Esophagus squamous epithelium (tissue), 4 donors: ENCODE measurements at regions not wholly inside any gene's neighbourhood (a gene's known extent, or its start where the extent isn't known, plus 50 kb on each side); places are given as distances from the start of the nearest gene placed in this dataset.

ENCODE experiments used
- CTCF ChIP-seq, 6 experiments: fragments of 450-650 bp in 4 of 6; fragments of 200-600 bp in 2 of 6; sonication (generic) in 2 of 6; IDR thresholded peaks; one replicate each; pipeline ENCODE4 v1.5.1; 2016 to 2019; ENCODE audit warnings: antibody characterized with exemption in 6 of 6, mild to moderate bottlenecking in 4 of 6, moderate library complexity in 4 of 6
- POLR2A ChIP-seq, 4 donors: fragments of 450-650 bp; IDR thresholded peaks; one replicate each; pipeline ENCODE4 v1.6.1; 2017; ENCODE audit warnings: antibody characterized with exemption in 4 of 4, mild to moderate bottlenecking in 4 of 4, moderate library complexity in 3 of 4

- TF ChIP-seq POLR2A (IDR thresholded peaks at IDR 0.05) = no peak
- TF ChIP-seq CTCF (IDR thresholded peaks at IDR 0.05) = no peak
Observed at GRCh38 chr16:86200722-86201121, 301.8 kb downstream of the IRF8 start.
